H4 (cell line): ENCODE measurements at regions not wholly inside any gene's neighbourhood (a gene's known extent, or its start where the extent isn't known, plus 50 kb on each side); places are given as distances from the start of the nearest gene placed in this dataset.
A peak's percentile ranks its signal among the peaks of the same experiment; 100 is the strongest.
"Not testable (repeated sequence)": the region's sequence is repeated elsewhere in the genome, so short reads cannot be mapped to it uniquely, and the experiment has no call there.

Experiments
- DNase-seq: peaks from one replicate; pipeline ENCODE4 v3.0.0-alpha.2; 2015; ENCODE audit warnings: low spot score

DNA sequence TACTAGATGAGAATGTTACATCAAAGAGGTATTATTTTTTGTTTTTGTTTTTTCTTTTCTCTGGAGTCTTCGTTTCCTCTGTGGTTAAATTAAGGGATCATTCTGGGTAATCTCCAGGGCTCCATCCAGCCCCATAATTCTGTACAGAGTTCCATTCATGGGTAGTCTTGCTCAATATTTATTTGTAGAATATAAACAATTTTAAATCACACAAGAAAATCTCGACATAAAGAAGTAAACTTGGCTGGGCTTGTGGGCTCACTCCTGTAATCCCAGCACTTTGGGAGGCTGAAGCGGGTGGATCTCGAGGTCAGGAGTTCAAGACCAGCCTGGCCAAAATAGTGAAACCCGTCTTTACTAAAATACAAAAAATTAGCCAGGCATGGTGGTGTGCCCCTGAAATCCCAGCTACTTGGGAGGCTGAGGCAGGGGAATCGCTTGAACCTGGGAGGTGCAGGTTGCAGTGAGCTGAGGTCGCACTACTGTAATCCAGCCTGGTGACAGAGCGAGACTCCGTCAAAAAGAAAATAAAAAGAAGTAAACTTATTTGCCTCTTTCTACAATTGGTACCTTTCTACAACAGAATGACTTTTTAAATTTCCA lies 166.8 kb upstream of the TGFBR2 start:
- DNase-seq: peak; percentile 2

DNA sequence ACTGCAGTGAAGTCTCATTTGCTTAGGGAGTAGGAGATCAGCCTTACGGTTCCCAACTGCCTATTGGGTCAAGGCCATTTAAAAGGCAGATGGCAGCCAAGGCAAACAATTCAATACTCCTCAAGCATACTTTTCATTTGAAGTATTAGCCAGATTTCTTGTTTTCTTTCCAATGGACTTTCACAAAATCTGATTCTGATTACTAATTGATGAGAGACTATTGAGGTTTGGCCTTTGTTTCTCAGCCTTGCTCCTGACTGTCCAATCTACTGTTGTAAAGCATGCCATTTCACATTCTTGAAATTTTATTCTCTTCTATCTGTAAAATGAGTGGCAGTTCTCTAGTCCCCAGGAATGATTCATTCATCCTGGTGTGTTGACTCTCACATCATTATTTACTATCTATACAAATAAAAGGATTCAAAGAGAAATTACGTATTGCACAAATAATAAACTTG lies 166.2 kb upstream of the TGFBR2 start:
- no peak for DNase-seq

DNA sequence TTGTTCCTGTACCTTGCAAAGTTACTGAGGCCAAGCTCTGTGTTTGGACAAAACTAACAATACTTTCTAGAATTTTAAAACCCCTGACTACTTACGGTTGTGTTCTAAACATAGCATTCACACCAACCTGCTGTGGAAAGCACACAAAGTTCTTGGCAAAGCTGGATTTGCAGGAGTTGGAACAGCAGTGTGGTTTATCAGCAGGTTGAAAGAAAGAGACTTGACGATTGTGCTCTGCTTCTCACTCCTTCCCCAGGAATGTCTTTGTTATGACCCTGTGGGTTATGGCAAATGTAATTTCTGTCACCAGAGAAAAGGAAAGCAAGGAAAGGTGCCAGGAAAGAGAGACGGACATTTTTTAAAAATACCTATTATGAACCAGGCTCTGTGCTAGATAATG lies 165.5 kb upstream of the TGFBR2 start:
- no peak for DNase-seq

DNA sequence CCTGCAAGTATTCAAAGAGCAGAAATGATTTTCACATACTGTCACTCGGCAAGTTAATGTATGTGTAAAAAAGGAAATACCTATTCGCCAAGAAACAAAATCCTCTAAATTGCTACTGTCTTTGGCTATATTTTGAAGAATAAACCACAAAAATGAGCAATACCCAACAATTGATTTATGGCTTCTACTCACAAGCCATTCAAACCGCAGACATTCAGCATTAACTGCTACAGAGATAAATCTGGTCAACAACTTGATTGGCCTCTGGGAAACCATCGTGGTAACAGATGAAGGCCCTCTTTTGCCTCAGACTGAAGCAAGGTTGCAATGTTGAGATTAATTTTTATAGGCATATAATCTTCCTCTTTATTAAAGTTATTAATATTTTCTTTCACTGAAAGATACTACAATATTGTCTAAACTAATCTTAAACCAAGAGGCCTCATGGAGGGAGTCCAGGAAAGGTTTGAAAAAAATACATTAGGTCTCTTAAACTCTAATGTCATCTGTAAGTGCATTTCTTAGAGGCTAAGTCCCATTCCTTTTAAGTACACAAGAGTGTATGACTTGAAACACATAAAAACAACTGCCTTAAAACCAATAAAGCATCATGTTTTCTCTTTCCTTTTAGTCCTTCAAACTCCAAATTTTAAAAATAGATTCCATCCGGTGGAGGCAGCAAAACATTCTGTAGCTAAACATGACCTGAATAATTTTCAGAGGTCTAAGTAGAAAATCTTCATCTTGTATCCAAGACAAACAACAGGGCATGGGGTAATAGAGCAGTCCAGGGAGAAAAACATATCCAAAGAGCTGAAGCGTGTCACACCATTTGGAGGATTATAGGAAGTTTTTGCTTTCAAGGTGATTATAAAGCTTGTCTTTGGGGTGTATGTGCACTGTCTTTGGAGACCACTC lies 162.4 kb upstream of the TGFBR2 start:
- DNase-seq: no peak

DNA sequence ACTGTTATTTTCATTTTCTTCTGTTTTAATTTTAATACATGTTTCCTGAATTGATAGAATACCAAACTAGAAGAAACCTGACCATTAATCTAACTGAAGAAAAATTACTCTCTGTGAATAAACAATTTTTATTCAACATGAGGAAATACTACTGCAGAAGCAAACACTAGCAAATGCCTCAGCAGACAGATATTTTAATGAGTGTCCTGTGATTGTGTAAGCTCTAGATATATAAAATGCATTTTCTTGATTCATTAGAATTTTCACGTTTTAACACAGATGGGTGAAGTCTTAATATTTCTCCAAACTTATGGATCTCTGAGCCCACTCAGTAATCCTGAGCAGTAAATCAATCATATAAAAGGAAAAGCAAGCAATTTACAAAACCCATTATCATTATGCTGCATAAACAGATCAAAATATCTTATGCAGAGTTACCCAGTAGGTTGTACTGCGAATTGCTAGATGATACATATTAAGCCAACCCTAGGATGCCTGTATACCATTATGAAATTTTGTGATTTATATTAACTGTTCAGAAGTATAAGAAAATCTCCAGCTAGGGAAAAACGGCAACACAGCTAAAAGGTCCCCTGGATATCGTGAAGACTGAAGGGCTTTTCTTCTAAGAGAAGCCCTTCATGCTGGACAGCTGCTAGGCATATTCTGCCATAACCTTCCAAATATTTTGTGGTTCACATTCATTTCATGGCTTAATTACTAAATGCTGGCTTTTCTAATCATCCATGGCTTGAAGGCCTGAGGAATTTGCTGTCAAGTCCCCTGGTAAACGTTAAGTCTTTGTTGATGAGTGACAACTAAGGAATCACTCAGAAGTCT lies 157.7 kb upstream of the TGFBR2 start:
- DNase-seq: no peak

DNA sequence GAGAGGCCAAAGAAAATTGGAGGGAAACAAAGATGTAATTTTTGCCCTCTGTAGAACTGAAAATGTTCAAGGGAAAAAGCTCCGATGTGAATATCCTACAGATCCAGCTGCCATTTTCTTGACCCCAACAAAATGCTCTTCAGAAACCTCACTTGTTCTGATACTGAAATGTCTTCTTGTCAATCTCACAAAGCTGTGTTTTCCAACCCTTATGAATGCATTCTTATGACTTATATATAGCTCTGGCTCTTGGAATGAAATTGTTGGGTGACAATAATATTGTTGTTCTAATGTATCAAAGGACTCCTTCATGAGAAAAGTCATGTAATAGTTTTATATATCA lies 157.1 kb upstream of the TGFBR2 start:
- DNase-seq: no peak

DNA sequence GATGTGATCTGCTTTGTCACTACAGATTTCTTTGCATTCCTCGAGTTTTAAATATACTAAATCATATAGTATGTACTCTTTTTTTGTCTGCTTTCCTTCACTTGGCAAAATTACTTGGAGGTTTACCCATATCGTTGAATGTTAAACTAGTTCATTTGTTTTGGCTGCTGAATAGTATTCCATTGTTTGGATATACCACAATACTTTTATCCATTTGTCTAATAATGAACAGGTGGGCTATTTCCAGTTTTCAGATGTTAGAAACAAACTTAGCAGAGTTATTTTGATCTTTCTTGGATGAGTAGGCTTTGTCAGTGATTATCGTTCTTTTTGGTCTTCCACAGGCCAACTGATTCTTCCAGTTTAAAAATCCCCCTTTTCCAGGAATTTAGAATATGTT lies 154.0 kb upstream of the TGFBR2 start:
- no peak for DNase-seq

DNA sequence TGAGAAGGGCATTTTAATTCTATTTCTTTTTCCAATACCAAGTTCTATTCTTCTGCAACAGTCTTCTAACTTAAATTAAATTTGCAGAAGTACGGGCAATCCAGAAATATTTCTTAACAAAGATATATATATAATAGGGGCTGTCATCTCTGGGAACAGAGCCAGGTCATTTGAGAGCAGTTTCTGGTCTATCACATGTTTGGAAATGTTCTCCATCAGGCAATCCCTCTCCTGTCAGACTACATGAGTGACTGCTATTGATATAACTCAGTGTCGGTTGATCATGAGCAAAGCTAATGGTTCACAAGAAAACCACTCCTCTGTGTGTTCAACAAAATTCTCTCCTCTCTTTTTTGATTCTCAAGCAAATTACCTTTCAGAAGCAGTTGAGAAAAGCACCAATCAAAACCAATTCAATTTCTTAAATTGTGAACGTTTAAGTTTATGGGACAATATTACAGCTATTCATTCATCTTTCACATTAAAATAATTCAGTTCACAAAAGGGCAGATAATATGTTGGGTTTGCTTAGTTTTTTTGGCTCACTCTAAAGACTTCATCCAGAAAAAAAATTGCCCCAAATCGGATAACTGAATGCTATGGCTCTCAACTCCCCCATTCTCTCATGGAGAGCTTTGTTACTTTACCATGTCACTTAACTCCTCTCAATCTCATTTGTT lies 152.9 kb upstream of the TGFBR2 start:
- no peak for DNase-seq

DNA sequence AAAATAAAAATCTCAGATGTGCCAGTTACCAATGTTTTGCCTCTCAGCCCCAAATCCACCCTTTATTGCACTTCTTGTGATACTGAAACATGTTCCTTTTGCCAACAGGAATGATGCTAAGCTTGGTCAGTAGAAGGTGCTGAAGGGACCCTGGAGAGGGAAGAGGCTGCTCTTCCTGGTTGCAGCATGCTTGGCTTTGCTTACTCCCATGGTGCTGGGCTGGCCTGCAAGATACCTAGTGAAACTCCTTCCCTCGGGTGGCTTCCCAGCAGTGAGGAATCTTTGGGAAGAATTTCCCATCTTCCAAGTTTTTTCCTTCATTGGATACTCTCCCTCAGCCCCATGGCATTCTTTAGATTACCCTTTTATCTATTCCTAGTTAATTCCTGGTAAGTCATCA lies 151.8 kb upstream of the TGFBR2 start:
- DNase-seq: no peak

DNA sequence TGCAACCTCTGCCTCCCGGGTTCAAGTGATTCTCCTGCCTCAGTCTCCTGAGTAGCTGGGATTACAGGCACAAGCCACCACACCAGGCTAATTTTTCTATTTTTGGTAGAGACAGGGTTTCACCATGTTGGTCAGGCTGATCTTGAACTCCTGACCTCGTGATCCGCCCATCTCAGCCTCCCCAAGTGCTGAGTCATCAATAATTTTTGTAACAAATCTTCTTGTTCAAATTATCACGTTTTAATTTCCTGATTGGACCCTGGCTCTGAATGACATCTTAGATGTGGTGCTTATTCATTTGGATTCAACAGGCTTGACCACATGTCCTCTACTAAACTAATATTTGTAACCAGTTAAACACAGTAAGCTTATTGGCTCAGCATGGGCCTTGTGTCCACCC lies 151.3 kb upstream of the TGFBR2 start:
- not testable (repeated sequence) for DNase-seq

DNA sequence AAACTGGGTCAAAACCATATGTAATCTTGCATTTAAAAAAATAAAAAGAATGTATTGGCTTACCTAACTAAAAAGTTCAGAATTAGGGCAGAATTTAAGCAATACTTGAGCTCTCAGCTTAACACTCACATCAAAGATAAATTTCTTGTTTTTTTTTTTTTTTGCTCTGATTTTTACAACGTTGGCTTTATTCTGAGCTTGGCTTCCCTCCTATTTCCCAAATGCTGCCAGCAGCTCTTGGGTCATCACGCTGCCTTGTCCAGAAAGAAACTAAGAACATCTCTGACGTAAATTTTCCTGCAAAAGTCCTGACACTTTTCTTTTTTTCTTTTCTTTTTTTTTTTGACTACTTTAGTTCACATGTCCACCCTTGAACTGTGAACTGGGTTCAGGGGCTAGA lies 150.6 kb upstream of the TGFBR2 start:
- DNase-seq: no peak

DNA sequence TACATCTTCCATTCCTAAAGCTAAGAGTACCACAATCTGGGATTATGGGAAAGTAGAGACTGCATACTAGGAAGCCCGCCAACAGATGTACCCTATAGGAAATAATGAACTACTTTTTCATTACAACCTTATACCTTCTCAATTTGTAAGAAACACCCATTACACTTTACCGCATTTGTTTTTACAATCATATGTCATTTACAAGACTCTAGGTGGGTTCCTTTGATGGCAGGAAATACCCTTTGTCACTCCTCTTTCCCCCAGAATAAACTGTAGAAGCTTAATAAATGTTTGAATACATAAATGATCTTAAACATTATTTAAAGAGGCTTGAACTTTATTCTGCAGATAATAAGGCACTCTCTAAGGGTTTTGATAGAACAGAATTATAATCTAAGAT lies 150.1 kb upstream of the TGFBR2 start:
- DNase-seq: no peak

DNA sequence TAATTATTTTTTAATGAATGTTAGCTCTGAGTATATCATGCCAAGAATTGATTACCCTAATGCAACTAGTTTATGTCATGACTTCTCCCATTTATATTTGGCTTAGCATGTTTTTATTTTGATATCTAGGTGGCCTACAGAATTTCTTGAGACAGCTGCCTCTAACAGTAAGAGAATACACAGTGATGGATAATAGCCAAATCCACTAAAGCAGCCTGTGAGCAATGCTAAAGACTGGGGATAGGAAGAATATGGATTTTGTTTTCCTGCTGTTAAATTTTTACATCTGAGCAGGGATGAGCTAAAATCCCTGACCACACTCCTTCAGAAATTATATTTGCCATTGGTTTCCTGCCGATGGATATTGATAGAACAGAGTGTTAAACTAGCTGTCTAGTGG lies 149.3 kb upstream of the TGFBR2 start:
- DNase-seq: no peak

DNA sequence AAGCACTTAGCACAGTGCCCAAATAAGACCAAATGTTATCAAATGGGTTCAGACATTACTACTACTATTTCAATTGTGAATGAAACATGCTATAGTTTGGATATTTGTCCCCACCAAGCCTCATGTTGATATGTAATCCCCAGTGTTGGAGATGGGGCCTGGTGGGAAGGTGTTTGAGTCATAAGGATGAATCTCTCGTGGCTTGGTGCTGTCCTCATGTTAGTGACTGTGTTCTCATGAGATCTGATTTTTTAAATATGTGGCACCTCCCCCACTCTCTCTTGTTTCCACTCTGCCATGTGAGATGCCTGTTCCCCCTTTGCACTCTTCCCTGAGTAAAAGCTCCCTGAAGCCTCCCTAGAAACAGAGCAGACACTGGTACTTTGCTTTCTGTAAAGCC lies 148.7 kb upstream of the TGFBR2 start:
- no peak for DNase-seq

DNA sequence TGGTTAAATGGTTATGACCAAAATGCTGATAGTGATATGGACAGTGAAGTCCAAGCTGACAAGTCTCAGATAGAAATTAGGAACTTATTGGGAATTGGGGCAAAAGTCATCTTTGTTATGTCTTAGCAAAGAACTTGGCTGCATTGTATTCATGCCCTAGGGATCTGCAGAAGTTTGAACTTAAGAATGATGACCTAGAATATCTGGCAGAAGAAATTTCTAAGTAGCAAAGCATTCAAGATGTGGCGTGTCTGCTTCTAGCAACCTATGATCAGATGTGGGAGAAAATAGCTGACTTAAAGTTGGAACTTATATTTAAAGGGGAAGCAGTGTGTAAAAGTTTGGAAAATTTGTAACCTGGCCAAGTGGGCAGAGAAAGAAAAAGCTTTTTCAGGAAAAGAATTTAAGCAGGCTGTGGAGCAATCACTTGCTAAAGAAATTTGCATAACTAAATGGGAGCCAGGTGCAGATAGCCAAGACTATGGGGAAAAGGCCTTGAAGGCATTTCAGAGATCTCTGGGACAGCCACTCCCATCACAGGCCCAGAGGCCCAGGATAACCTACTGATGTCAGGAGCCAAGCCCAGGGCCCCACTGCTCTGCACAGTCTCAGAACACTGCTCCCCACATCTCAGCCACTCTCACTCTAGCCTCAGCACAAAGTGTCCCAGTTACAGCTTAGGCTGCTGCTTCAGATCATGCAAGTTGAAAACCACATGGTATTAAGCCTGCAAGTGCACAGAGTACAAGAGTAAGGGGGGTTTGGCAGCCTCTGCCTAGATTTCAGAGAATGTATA lies 147.8 kb upstream of the TGFBR2 start:
- DNase-seq: no peak

DNA sequence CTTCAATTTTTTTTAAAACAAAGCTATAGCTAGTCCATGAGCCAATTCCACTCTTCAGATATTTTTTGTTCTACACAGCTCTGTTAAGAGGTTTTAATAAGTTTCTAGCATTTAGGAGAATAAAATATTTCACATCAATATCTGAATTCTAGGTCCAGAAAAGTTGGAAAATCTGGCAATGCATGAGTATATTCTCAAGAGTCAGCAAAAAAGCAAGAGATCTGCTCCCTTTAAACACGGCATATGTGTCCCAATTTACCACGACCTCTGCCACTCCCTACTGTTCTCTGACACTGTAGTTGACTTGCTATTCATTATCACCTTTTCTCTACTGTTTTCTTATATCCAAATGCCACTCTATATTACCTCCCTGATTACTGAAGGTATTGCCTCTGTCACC lies 145.1 kb upstream of the TGFBR2 start:
- DNase-seq: no peak

DNA sequence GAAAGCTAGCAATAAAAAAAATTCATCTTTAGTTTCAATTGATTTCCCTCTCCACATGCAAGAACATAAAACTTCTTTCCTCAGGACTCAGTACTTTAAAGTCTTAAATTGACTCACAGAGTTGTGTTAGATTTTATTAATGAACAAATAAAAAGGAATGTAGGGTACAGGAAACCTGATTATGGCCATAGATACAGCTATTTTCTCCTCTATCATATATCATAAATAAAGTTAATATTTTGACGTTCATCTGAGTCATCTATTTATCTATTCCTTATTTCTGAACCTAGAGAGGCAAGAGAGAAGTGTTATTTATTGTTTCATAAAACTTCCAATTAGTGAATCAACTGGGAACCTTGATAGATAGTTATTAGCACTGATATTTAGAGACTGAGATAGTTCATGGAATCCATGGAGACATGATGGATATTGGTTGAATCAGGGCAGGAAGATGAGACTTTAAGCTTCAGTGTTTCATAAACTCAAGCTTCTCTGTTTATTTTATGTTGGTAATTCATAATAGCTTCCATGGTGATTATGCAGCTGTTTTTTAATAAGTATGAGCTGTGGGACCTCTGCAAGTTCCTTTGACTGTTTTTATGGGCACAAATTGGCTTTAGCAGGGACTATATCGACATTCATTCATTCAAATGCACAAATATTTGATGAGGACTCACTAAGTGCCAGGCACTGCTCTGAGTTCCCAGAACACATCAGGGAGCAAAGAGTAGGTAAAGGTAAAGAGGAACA lies 143.5 kb upstream of the TGFBR2 start:
- no peak for DNase-seq

DNA sequence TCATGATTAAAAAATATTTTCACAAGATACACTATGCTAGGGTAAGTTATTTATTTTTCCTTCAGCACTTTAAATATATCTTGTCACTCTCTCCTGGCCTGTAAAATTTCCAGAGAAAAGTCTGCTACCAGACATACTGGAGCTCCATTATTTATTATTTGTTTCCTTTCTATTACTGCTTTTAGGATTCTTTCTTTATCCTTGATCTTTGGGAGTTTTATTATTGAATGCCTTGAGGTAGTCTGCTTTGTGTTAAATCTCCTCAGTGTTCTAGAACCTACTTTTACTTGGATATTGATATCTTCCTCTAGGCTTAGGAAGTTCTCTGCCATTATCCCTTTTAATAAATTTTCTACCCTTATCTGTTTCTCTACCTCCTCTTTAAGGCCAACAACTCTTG lies 142.0 kb upstream of the TGFBR2 start:
- DNase-seq: no peak

DNA sequence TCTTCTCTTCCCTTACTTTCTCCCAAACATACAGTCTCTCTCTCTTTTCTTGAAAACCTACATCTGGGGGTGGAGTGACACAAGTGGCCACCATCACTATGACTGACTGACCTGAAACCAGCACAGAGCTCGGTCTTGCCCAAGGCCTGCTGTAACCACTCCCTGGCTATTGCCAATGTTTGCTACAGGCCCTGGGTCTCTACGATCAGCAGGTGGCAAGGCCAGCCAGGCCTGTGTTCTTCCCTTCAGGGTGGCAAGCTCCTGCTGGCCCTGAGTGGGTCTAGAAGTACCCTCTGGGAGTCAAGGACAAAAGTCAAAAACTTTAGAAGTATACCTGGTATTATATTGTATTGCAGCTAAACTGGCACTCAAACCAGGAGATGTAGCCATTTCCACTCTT lies 140.9 kb upstream of the TGFBR2 start:
- no peak for DNase-seq

DNA sequence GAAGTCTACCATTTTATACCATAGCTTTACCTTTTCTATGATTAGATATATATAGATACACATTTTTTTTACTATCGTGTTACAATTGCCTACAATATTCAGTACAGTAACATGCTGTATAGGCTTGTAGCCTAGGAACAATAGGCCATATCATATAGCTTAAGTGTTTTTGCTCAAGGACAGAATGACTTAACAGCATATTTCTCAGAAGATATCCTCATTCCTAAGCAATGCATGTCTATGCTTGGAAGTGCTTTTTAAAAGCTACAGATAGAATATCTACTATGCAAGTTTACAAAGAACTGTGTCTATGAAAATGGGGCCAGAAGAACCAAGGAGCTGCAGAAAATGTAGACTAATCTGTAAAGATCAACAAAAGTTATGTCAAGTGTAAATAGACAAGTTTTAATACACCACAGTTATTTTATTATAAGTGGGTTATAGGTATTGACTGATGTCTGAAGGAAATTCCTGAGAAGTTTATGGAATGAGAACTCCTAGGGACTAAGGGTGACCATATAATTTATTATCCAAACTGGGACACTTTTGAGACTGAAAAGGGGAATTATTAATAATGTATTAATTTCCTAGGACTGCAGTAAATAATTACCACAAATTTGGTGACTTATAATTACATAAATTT lies 138.7 kb upstream of the TGFBR2 start:
- DNase-seq: no peak
